ENCODE measurements at regions not wholly inside any gene's neighbourhood (a gene's known extent, or its start where the extent isn't known, plus 50 kb on each side); places are given as distances from the start of the nearest gene placed in this dataset.

GRCh38 chr3:171948674-171949073 is 90.7 kb upstream of the FNDC3B start:
- TF ChIP-seq CTCF (IDR thresholded peaks at IDR 0.05) = no peak
- no peak for TF ChIP-seq POLR2A (IDR thresholded peaks at IDR 0.05)
- no peak for TF ChIP-seq POLR2AphosphoS5 (IDR thresholded peaks at IDR 0.05)

All from prostate gland (tissue), 2 donors.